HG02840 (cell line): ENCODE measurements at regions not wholly inside any gene's neighbourhood (a gene's known extent, or its start where the extent isn't known, plus 50 kb on each side); places are given as distances from the start of the nearest gene placed in this dataset.

Experiments used
- ATAC-seq: cut with Tn5 transposase; IDR thresholded peaks from one replicate; pipeline ENCODE4 v1.9.1; 2021; ENCODE audit warnings: mild to moderate bottlenecking, moderate library complexity, moderate number of reproducible peaks; ENCODE audit not compliant: unreplicated experiment, low FRiP score

DNA sequence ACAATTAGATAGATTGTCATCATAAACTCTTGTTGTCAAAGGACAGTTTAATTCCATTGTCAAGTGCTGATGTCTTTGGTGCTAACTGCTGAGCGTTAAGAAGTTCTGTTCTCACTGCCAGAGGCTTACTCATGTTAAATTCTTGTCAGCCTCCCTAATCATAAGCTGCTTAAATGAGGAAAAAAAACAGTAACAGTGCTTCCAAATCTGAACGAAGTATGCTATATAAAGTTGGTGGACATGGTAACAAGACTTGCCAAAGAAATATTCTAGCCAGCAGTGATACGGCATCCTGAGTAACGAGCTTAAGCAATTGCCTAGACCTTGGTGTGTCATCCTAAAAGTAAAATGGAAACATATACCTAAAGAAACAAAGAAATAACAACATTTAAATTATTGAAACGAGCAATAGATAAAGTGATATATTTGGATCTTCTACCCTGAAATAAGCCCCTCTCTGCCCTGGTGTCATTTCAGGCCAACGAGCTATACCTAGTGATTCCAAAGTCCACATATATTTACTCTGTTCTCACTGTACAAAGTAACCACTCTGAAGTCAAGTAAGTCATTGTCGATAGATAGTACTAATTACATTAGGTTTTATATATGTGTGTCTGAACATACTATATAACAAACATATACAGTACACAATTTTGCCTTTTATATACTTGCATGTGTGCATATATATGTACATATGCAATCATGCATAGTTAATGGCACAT lies 339.7 kb upstream of the HS3ST1 start:
- no peak for ATAC-seq

DNA sequence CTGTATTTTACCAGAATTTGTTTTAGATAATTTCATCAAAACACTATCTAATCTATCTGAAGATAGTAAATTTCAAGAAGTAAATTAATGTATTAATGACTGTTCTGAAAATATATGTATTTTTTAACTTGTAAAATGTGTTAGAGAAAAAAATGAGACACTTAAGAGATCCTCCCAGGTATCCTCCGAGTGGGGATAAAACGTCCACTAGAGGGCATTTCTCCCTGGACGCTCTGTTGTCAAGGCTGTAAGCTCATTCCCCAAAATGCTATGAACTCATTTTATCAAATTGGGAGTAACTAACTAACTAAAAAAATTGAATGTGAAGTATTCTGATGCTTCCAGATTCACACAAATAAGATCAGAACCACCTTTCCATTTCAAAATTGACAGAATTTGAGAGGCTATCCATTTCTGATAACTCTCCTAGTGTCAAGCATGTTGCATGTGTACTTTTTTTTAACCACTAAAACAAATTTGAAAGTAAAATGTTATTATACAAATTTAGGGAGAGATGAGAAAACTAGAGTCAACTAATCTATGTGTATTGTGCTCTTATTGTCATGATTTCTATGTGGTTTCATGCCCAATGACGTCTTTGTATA lies 337.3 kb upstream of the HS3ST1 start:
- no peak for ATAC-seq

DNA sequence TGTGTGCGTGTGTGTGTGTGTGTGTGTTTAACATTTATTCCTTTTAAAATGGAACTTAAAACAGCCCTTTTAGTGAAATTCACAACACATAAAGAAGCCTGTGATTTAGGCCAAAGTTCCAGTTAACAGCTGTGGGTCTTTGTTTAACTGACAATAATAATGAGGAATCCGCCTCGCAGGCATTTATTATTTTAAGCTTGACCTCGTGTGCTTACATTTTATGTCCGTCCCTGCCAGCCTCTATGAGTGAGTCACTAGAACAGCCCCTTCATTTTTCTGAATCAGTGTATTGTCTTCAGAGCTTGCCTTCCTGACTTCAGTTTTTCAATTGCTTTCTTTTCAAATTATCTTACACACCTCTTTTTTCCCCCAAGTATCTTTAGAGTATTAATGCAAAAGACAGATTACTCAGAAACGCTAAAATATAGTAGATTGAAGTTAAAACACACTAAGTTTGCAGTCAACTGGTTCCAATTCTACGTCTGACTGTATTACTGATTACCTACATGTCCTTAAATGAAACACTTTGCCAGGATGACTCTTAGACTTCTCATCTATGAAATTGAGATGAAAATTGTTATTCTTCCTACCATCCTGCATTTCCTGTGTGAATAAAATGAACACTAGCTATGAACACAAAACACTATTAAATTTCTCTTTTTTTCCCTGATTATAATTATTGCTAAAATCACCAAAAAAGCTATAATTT lies 319.6 kb upstream of the HS3ST1 start:
- ATAC-seq, result no peak

DNA sequence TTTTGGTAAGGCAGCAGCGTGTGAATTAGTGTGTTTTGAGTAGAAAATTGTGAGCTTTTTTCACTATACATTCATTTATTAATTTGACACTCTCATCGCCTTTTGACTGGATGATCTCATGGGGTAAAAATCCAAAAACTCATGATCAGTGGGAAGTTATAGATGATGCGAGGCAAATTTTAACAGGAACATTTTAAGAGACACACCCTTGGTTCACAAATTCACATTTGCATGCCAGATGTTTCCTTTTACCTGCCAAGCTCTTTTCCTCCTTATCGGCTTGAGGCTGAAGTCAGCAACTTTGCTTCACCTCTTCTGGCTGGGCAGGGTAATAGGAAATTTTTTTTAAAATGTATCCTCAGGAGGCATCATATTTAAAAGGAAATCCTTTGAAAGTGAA lies 318.0 kb upstream of the HS3ST1 start:
- ATAC-seq, result no peak

DNA sequence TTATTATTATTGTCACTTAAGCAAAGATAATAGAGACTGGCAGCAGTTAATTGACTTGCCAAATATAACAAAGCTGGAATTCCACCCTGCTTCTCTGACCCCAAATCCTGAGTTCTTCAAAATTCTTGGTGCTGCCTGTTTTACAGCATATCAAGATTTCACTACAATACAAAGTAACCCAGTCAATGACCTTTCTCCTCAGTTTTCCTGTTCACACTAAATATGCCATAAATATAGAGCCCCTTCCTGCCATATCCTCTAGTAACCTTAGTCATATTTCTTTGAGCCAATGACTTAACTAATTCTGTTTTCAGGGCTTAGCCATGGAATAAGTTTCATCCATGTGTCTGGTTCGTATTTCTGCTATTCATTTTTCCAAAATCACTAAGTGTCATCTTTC lies 315.3 kb upstream of the HS3ST1 start:
- ATAC-seq, result no peak

DNA sequence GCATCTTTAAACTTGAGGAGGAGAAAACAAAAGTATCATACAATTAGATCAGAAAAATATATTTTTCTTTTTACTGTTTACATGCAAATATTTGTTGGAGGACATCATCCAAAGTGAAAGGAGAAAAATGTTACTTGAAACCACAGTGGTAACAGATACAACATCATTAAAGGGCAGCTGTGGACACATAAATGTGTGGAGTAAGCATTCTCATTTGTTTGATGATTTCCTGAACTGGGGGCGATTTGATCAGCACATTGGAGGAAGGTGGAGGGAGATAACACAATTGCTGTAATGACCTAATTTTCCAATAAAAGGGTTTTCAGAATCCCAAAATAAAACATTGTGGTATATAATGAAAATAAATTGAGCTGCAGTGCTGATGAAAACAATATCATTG lies 314.5 kb upstream of the HS3ST1 start:
- ATAC-seq, result no peak

DNA sequence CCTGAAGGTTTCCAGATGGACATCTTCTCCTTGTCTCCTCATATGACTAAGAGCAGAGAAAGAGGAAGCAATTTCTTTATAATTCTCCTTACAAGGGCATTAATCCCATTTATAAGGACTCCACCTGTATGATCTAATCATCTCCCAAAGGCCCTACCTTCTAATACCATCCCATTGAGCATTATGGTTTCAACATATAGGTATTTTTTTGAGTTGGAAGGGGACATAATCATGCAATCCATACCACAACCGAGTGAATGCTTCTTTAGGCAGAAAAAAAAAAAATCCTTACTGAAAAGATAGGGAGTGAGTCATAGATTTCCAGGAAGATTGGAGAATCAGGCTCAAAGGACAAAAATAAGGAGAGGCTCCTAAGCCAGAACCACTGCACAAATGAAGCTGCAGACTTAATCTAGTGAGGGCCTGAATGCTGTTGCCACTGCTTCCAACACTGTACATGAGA lies 312.5 kb upstream of the HS3ST1 start:
- ATAC-seq, result no peak

DNA sequence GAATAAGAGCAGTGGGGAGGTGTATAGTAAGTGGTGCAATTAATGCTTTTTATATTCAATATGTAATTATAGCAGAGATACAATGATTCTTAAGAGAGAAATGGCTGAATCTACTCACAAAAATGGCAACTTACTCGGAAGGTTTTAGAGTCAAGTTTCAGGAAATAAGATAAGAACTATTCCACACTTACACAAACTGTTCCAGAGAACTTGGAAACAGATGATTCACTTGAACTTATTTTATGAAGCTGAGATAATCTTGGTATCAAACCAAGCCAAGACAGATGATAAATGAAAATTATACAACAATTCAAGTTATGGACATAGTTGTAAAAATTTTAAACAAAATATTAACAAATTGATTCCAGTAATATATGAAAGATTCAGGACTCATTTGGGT lies 311.3 kb upstream of the HS3ST1 start:
- no peak for ATAC-seq

DNA sequence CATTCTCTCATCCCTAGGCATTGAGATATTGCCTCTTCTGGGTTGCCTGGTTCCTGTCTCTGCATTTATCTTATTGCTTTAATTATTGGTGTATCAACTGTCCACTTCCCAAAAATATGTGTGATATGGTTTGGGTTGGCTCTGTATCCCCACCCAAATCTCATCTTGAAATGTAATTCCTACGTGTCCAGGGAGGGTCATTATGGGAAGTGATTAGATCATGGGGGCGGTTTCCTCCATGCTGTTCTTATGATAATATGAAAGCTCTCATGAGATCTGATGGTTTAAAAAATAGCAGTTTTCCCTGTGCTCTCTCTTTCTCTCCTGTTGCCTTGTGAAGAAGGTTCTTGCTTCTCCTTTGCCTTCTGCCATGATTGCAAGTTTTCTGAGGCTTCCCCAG lies 308.3 kb upstream of the HS3ST1 start:
- ATAC-seq, result no peak

DNA sequence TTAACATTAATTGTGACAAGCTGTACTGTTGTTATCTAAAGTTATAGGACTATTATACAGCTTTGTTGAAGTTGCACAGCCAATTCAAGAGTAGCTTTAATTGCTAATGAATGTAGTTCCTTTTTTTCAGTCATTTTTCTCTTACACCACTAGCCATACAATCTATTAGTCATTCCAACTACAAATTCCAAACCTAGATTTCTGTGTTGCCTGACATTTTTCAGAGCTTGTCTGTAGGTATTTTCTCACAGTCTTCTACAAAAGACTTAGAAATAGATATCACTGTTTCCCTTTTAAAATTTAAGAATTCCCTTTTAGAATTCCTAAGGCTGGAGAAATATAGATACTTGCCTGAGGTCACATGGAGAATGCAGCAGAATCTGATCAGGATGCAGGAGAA lies 307.0 kb upstream of the HS3ST1 start:
- ATAC-seq, result no peak

DNA sequence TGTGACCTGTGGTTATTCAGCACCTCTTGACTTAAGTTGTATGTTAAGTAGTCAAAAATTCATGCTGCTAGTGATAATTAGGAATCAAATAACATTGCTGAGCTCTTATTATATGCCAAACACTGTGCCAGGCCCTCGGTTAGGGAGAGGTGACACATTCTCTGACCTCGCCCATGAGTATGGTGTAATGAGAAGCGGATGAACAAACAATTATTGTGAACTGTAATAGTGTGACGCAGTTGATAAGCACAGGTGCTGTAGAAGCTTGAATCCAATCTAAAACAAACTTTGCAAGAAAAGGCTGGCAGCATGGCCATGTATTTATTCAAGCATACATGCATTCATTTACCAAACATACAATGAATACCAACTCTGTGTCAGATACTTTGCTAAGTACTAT lies 303.5 kb upstream of the HS3ST1 start:
- ATAC-seq, result no peak

DNA sequence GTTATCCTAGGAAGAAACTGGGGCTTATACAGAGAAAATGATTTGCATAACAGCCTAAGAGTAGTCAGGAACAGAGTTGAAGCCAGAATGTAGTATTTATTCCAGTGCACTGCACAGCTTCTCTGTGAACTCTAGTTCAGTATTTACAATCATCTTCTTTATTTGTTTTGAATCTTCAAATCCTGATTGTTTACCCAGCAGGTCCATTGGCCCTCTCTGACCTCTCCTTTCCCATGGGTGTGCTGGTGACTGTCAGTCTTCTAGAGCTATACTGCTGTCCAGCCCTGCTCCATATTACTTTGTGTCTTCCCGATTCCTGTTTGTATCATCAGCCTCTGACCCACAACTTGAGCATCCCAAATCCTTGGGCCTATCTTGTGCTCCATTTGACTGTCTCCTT lies 301.9 kb upstream of the HS3ST1 start:
- no peak for ATAC-seq

DNA sequence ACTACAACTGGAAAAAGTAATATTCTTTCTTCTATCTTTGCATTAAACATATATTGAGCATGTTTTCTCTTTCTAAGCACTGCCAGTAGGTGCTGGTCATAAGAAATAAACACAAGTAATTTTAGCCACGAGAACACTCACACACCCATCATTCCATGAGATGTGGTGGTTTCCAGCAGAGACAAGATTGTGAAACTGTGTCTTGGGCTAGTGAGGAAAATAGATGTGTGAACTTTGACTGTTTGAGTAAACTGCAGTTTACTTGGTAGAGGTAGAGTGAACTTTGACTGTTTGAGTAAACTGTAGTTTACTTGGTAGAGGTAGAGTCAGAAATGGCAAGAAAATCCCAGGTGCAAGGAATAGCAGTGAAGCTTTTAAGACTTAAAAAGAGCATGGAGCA lies 300.9 kb upstream of the HS3ST1 start:
- ATAC-seq, result no peak

DNA sequence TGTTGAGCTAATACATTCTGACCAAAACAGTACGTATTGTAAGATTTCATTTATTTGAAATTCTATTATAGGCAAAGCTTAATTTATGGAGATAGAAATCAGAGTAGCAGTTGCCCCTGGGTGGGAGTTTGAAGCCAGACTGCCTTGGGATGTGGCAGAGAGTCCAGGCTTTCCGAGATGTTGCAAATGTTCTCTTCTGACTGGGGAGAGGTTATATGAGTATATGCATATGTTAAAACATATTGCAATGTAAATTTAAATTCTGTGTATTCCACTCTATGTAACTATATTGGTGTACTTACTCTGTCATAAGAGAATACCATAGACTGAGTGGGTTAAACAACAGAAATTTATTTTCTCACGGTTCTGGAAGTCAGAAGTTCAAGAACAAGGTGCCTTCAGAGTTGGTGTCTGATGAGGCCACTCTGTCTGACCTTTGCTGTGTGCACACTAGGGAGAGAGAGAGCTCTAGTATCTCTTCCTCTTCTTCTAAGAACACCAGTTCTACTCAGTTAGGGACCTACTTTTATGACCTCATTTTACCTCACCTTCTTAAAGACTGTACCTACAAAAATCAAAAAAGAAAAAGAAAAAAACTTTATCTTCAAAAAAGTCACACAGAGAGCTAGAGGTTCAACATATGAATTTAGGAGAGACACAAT lies 299.3 kb upstream of the HS3ST1 start:
- no peak for ATAC-seq

DNA sequence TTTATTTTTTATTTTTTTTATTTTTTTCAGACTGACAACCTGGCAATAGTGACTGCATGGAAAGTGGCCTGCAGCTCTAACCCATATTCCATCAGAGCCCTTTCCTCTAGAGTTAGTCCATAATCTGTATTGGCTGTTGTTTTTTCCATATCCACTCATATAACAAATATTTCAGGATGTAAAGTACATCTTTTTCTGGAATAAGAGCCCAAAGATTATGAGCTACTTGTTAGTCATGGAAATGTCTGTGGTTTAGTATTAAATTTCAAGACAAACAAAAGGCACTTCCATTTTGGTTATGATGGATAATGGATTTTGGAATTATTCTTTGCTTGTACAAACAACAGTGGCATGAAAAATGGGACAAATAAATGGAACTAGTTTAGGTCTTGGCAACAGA lies 296.0 kb upstream of the HS3ST1 start:
- no peak for ATAC-seq

DNA sequence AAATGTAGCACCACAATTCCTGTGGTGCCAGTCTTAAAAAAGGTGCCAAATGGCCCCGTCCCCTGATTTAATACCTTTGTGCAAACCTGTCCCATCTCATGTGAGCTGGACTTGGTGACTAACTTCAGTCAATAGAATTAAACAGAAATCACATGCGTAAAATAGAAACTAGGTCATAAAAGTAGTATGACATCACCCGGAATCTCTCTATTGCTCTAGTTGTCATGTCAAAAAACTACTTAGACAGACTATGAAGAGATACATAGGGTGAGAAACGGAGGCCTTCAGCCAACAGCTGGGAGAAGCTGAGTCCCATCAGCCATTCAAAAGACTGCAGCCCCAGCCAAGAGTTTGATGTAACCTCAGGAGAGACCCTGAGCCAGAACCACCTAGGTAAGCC lies 293.5 kb upstream of the HS3ST1 start:
- no peak for ATAC-seq

DNA sequence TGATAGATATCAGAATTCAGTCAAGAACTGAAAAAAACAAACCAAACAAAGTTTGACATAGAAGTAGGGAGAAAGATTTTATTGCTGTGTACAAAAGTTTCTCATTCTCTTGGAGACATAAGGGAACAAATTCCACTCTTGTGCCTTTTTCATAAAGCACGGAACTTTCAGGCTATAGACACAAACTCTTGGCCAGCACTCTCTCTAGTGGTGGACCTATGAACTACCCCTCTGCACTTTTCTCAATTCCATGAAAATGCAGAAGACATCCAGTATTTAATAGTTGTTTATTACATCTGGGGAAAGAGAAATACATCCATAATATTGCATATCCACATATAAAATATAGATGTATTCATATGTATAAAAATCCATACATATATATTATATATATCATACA lies 291.6 kb upstream of the HS3ST1 start:
- no peak for ATAC-seq

DNA sequence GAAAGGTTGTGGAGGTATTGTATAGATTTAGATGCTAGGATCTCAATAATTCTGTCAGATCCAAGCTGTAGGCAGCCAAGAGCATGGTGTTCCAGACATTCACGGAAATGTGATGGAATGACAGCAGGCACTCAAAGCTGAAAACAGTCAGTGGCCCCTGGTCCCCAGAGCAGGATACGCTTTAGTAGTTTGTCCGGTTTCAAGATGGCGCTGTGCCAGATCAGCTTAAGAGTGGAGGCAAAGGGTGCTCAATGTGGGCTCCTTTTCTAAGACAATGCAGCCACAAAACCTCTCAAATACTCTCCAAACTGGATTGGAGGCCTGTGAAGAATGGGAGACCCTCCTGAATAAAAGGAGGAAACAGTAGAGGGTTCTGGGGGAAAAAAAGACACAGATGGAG lies 291.2 kb upstream of the HS3ST1 start:
- no peak for ATAC-seq

DNA sequence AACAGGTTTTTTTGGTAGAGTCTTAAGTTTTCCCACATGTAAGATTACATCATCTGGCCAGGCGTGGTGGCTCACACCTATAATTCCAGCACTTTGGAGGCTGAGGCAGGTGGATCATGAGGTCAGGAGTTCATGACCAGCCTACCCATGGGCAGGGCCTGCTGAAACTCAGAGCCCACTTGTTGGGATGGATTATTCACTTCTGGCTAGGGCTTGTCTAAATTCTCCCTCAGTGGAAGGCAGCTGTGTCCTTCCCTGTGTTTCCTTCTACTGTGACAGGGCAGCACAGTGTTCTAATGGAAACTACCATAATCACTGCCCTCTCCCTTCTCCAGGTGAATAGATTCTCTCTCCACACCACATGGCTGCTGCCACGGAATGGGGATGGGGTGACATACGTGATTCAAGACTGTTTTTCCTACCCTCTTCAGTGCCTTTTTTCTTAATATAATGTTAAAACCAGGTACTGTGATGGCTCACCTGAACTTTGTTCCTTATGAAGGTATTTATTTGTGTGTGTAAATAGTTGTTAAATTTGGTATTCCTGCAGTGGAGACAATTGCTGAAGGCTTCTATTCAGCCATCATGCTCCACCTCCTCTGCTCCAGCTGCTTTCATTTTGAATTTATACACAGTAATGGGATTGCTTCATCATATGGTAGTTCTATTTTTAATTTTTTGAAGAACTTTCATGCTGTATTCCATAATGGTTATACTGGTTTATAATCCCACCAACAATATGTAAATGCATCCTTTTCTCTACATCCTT lies 287.2 kb upstream of the HS3ST1 start:
- ATAC-seq, result no peak

DNA sequence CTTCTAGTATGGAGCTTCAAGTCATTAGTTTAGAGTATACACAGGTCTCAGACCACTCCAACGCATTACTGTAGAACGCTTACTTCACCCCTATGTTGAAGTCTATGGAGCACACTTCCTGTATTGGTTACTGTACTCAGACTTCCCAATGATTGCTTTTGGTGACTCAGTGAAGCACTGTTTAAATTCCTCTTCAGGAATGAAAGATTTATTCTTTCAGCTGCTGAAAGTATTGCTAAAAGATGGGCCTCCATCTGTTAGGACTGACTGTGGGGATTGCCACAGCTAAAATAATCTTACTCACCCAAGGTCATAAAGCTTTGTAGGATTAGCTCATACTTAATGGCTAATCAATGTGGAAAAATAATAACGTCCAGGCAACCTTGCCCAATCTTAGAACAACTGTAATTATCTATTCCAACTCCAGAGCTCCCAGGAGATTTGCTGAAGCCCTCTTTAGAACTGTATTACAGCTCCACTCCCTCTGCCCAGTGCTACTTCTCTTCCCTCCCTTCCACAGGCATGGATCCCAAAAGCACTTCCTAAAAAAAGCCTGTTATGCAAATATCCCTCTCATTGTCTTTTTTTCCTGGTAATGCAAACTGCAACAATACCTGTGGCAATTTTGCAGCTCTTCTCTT lies 281.9 kb upstream of the HS3ST1 start:
- no peak for ATAC-seq
